ENCODE measurements at regions not wholly inside any gene's neighbourhood (a gene's known extent, or its start where the extent isn't known, plus 50 kb on each side); places are given as distances from the start of the nearest gene placed in this dataset.

GRCh38 chr7:33698692-33699128 is 206.6 kb upstream of the BMPER start:
- TF ChIP-seq, protein P1, sequence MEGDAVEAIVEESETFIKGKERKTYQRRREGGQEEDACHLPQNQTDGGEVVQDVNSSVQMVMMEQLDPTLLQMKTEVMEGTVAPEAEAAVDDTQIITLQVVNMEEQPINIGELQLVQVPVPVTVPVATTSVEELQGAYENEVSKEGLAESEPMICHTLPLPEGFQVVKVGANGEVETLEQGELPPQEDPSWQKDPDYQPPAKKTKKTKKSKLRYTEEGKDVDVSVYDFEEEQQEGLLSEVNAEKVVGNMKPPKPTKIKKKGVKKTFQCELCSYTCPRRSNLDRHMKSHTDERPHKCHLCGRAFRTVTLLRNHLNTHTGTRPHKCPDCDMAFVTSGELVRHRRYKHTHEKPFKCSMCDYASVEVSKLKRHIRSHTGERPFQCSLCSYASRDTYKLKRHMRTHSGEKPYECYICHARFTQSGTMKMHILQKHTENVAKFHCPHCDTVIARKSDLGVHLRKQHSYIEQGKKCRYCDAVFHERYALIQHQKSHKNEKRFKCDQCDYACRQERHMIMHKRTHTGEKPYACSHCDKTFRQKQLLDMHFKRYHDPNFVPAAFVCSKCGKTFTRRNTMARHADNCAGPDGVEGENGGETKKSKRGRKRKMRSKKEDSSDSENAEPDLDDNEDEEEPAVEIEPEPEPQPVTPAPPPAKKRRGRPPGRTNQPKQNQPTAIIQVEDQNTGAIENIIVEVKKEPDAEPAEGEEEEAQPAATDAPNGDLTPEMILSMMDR (IDR thresholded peaks at IDR 0.05; ENCODE audit: insufficient read depth, low read depth, low read length) = no peak
- TF ChIP-seq EZH2 (IDR thresholded peaks at IDR 0.05; ENCODE audit: insufficient read depth, low read length) = no peak
